Stomach (tissue), 8 donors: ENCODE measurements at regions not wholly inside any gene's neighbourhood (a gene's known extent, or its start where the extent isn't known, plus 50 kb on each side); places are given as distances from the start of the nearest gene placed in this dataset.
"Not testable (repeated sequence)": the region's sequence is repeated elsewhere in the genome, so short reads cannot be mapped to it uniquely, and the experiment has no call there.

ENCODE experiments used
- DNase-seq, 2 donors: peaks; one replicate each; pipeline versions ENCODE4 v3.0.0 to v3.0.0-alpha.2; 2013 to 2019
- H3K27ac ChIP-seq, 5 donors: fragments of 200-600 bp in 4 of 5; sonication (generic) in 4 of 5; one replicate each; pipeline ENCODE4 v1.5.1; 2013 to 2019; ENCODE audit warnings: mild to moderate bottlenecking in 1 of 5, moderate library complexity in 1 of 5
- H3K27me3 ChIP-seq, 3 donors: fragments of 200-600 bp; sonication (generic); one replicate each; pipeline ENCODE4 v1.5.1; 2017 to 2019; ENCODE audit warnings: mixed run types in 1 of 3
- H3K36me3 ChIP-seq, 4 donors: fragments of 200-600 bp; sonication (generic); 1 replicate in 3 of 4; 2 replicates in 1 of 4; pipeline ENCODE4 v1.5.1; 2016 to 2019
- H3K4me1 ChIP-seq, 4 donors: fragments of 200-600 bp; sonication (generic); one replicate each; pipeline ENCODE4 v1.5.1; 2016 to 2019
- H3K4me3 ChIP-seq, 4 donors: fragments of 200-600 bp; sonication (generic) in 3 of 4; one replicate each; pipeline ENCODE4 v1.5.1; 2016 to 2019; ENCODE audit warnings: mild to moderate bottlenecking in 1 of 4
- H3K9me3 ChIP-seq, 4 donors: fragments of 200-600 bp; sonication (generic); one replicate each; pipeline ENCODE4 v1.5.1; 2016 to 2019
- EP300 ChIP-seq: sonication (generic); formaldehyde crosslinking; IDR thresholded peaks from one replicate; pipeline ENCODE4 v1.6.1; 2017; ENCODE audit warnings: antibody characterized with exemption
- POLR2A ChIP-seq, 4 donors: fragments of 450-650 bp; IDR thresholded peaks; one replicate each; pipeline ENCODE4 v1.6.1; 2016; ENCODE audit warnings: antibody characterized with exemption in 4 of 4, control low read depth in 2 of 4, mild to moderate bottlenecking in 1 of 4, moderate library complexity in 1 of 4
- POLR2AphosphoS5 ChIP-seq, 3 donors: sonication (generic); formaldehyde crosslinking; IDR thresholded peaks; one replicate each; pipeline ENCODE4 v1.6.1; 2016; ENCODE audit warnings: antibody characterized with exemption in 3 of 3
- WGBS, 5 donors: extraction: QIAGEN DNeasy Blood & Tissue Kit in 3 of 5; methylation state at CpG; one replicate each; pipeline versions ENCODE4 v1.1.5 to v1.1.7; 2013 to 2018; 5-methylcytosine and 5-hydroxymethylcytosine counted together
- intact Hi-C: fragments of 100-400 bp; cut with DNase I; formaldehyde crosslinking; loops from one replicate; pipeline ENCODE4 v1.15.1; 2023; ENCODE audit warnings: low total_unique reads
- TF ChIP-seq, protein P1 (sequence below), 7 experiments: fragments of 450-650 bp in 4 of 7; fragments of 200-600 bp in 3 of 7; sonication (generic) in 3 of 7; IDR thresholded peaks; one replicate each; pipeline ENCODE4 v1.5.1; 2016 to 2019; ENCODE audit warnings: antibody characterized with exemption in 7 of 7, control low read depth in 2 of 7, mild to moderate bottlenecking in 1 of 7
- donor health status: healthy with polysubstance abuse.
- donor health status: Bipolar disorder and iron deficiency.
- donor health status: healthy.

DNA sequence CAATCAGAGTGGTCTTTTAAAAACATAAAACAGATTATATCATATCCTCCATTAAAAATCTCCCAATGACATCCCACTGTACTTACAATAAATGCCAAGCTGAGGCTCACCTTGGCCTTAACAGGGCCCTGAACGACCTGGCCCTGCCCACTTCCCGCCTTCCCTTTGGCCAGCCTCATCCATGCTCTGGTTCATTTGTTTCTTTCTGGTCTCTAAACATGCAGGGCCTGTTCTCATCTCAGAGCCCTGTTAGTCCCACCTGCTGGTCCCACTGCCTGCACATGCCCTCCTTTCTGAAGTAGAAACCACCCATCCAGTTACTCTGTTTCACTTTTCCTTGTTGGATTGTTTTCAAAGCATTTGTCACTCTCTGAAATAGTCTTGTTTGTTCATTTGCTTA is 227.4 kb downstream of the INSC start:
- Histone ChIP-seq H3K27me3 (no peaks in the 10 kb centered on the region), H3K9me3 (peaks cover 0 to 15% (median 8%) of the 10 kb centered on the region in 4 donors), H3K4me1 (no peaks in the 10 kb centered on the region), H3K27ac (no peak overlapping the region), H3K4me3 (no peak overlapping the region), H3K36me3 (no peaks in the 10 kb centered on the region)
- intact Hi-C loops = no loop called here
- no peak for TF ChIP-seq POLR2A (IDR thresholded peaks at IDR 0.05)
- DNase-seq = no peak
- WGBS, 5 donors = 49 to 62% (median 59%) methylated on average over 2 of the region's 2 CpGs

DNA sequence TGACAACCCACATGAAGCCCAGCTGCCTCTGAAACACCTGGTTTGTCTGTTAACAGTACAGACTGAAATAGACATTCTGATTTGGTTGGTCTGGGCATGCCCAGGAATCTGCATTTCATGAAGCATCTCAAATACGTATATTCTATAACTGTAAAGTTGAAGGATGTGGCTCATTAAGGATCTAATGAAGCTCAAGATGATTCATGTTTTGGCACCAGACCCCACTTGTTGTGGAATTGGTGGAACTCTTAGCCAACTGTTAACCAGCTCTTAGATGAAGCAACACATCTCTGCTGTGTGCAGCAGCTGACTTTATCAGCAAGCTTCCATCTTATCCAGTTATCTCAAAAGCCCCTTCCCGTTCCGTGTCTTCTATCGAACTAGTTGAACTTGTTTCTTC is 232.2 kb downstream of the INSC start:
- WGBS, 5 donors = 43 to 72% (median 52%) methylated on average over 4 of the region's 4 CpGs
- TF ChIP-seq POLR2A (IDR thresholded peaks at IDR 0.05) (no peak), POLR2AphosphoS5 (IDR thresholded peaks at IDR 0.05) (no peak), EP300 (no peak)
- TF ChIP-seq, protein P1, sequence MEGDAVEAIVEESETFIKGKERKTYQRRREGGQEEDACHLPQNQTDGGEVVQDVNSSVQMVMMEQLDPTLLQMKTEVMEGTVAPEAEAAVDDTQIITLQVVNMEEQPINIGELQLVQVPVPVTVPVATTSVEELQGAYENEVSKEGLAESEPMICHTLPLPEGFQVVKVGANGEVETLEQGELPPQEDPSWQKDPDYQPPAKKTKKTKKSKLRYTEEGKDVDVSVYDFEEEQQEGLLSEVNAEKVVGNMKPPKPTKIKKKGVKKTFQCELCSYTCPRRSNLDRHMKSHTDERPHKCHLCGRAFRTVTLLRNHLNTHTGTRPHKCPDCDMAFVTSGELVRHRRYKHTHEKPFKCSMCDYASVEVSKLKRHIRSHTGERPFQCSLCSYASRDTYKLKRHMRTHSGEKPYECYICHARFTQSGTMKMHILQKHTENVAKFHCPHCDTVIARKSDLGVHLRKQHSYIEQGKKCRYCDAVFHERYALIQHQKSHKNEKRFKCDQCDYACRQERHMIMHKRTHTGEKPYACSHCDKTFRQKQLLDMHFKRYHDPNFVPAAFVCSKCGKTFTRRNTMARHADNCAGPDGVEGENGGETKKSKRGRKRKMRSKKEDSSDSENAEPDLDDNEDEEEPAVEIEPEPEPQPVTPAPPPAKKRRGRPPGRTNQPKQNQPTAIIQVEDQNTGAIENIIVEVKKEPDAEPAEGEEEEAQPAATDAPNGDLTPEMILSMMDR (IDR thresholded peaks at IDR 0.05) = no peak

DNA sequence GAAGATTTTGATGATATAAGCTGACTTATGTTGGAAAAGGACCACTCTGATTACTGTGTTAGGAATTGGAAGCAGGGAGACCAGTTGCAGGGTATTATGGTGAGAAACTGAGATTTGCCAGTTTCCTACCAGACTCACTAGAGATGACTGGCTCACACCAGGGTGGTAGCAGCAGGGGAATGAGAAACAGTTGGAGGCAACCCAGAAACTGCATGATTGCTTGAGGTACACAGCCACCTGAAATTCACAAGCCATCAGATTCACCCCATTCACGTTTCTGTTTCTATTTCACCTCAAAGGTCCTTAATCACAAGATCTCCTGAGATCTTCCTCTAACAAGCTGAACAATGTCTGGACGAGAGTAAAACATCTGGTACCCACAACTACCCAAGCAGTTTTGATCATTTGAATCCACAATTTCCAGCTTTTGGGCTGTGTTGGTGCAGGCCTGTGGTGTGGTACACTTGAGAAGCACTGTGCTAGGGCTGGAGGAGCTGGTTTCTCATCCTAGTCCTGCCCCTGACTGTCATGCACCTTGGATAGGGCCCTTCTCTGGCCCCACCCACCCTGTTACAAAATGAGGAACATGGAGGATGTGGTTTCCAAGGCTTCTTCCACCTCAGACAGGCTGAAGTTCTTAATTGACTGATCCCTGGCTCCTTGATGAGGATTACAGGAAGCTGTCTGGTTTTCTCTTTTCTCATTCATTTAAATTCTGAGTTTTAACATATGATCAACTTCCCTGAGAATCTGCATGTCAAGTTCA is 233.4 kb downstream of the INSC start:
- Histone ChIP-seq H3K4me1 (no peaks in the 10 kb centered on the region), H3K36me3 (no peaks in the 10 kb centered on the region), H3K4me3 (no peak overlapping the region), H3K27me3 (no peaks in the 10 kb centered on the region), H3K9me3 (peaks cover 0 to 7% (median 0%) of the 10 kb centered on the region in 4 donors), H3K27ac (no peak overlapping the region)
- intact Hi-C loops = no loop called here
- TF ChIP-seq POLR2A (IDR thresholded peaks at IDR 0.05) (no peak), POLR2AphosphoS5 (IDR thresholded peaks at IDR 0.05) (no peak), EP300 (no peak)
- TF ChIP-seq, protein P1 (IDR thresholded peaks at IDR 0.05) = no peak
- DNase-seq = no peak
- 68 to 76% (median 73%) methylated on average over 2 of the region's 2 CpGs for WGBS, 5 donors

More for the DNA sequence above, 232.2 kb downstream of the INSC start:
- Histone ChIP-seq H3K9me3 (no peaks in the 10 kb centered on the region), H3K27me3 (no peaks in the 10 kb centered on the region), H3K27ac (no peak overlapping the region), H3K36me3 (no peaks in the 10 kb centered on the region), H3K4me3 (no peak overlapping the region), H3K4me1 (no peaks in the 10 kb centered on the region)
- intact Hi-C loops = no loop called here
- no peak for DNase-seq

DNA sequence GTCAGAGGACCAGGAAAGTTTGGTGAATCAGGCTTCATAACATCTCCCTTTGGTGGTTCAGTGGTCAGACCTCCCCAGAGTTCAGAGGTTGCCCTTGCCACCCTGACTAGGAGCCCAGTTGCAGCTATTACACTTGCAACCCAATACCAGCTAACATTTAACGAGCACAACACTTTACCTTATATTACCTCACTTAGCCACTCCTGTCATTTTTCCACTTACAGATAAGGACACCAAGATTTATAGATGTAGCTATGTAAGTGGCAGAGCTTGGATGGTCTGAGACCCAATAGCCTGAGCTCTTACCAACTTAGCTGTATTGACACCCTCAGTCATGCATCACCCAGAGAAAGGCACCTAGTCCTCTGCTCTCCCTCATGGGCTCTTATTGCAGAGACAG is 234.7 kb downstream of the INSC start:
- Histone ChIP-seq H3K4me1 (no peaks in the 10 kb centered on the region), H3K27me3 (no peaks in the 10 kb centered on the region), H3K27ac (no peak overlapping the region), H3K4me3 (no peak overlapping the region), H3K36me3 (no peaks in the 10 kb centered on the region), H3K9me3 (peaks cover 0 to 7% (median 0%) of the 10 kb centered on the region in 4 donors)
- DNase-seq = no peak
- WGBS, 5 donors = 47 to 73% (median 69%) methylated on average over 1 of the region's 1 CpG
- TF ChIP-seq POLR2A (IDR thresholded peaks at IDR 0.05) (no peak), EP300 (no peak), POLR2AphosphoS5 (IDR thresholded peaks at IDR 0.05) (no peak)
- TF ChIP-seq, protein P1 (IDR thresholded peaks at IDR 0.05) = no peak
- intact Hi-C loops = no loop called here

DNA sequence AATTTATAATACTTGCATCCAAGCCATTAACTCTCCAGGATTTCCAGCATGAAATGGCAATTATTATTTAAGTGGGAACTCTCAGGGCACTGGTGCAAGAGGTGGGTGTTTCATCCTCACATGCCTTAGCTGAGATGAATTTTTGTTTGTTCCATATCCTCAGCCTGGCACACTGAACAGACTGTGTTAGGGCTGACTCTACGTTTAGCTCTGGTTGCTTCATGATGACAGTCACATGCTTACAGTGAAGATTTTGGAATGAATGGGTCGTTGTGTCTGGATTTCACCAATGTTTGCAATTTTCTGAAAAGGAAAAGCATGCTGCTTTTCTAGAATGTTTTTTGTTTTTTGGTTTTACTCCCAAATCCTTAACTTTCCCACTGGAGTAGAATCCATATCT is 246.6 kb downstream of the INSC start:
- Histone ChIP-seq H3K4me3 (no peak overlapping the region), H3K4me1 (no peaks in the 10 kb centered on the region), H3K9me3 (no peaks in the 10 kb centered on the region), H3K36me3 (no peaks in the 10 kb centered on the region), H3K27ac (no peak overlapping the region), H3K27me3 (no peaks in the 10 kb centered on the region)
- intact Hi-C loops = no loop called here
- no peak for DNase-seq
- 73 to 84% (median 80%) methylated on average over 2 of the region's 2 CpGs for WGBS, 5 donors
- TF ChIP-seq, protein P1 (IDR thresholded peaks at IDR 0.05) = no peak
- no peak for TF ChIP-seq EP300
- TF ChIP-seq POLR2A (IDR thresholded peaks at IDR 0.05) = no peak
- TF ChIP-seq POLR2AphosphoS5 (IDR thresholded peaks at IDR 0.05) = no peak

DNA sequence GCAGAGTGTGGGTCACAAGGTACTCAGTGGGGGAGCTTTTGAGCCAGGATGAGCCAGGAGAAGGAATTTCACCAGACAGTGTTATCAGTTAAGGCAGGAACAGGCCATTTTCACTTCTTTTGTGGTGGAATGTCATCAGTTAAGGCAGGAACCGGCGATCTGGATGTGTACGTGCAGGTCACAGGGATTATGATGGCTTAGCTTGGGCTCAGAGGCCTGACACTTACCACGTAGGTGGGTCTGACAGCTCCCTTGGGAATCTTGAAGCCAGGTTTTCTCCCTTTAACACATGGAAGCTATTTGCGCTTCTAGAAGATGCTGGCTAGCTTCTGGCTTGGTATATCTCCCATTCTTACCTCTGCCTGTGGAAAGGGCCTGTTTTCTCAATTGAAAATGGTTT is 250.6 kb downstream of the INSC start:
- 61 to 75% (median 65%) methylated on average over 5 of the region's 5 CpGs for WGBS, 5 donors
- H3K27ac ChIP-seq, DNase-seq, intact Hi-C loops, H3K36me3 ChIP-seq, H3K4me3 ChIP-seq, H3K9me3 ChIP-seq, H3K27me3 ChIP-seq, H3K4me1 ChIP-seq: not testable (repeated sequence)
